GM19438 (cell line): ENCODE measurements at regions not wholly inside any gene's neighbourhood (a gene's known extent, or its start where the extent isn't known, plus 50 kb on each side); places are given as distances from the start of the nearest gene placed in this dataset.
"Not testable (repeated sequence)": the region's sequence is repeated elsewhere in the genome, so short reads cannot be mapped to it uniquely, and the experiment has no call there.

Experiments used
- ATAC-seq: cut with Tn5 transposase; IDR thresholded peaks from one replicate; pipeline ENCODE4 v1.9.1; 2021; ENCODE audit warnings: low read depth; ENCODE audit not compliant: unreplicated experiment

DNA sequence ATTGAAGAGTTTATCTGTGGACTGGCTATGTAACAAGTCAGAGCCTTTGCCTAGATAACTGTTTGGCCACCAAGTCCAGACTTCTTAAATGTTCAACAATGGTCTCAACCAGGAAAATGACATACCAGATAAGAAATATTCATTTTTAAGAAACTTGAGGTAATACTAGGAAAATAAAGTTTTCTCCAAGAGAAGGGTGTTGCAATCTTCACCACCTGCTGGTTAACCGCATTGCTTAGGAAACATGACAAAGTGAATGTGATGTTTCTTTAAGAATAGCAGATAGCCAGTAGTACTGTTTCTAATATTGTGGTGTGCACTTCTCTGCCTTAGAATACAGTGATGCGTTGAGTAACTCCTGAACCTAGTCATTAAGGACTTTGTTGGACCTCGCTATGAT, 321.5 kb upstream of the CADM2 start:
- ATAC-seq: no peak

DNA sequence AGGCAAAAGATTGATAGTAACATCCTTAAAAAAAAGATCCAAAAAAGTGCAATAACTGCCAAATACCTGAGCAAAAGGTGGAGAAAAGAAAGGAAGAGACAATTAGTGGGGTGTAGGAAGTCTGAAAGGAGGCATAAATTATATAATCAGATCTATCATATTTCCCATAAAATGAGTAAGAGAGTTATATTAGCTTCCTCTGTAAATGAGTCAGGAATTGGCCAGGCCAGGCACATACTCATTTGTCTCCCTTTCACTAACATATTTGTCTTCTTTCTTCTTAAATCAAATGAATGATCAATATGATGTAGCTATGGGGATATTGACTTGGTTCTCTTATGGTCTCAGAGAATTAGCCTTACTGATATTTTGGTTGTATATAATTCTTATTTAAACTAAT, 292.3 kb upstream of the CADM2 start:
- ATAC-seq: no peak

GRCh38 chr3:84679211-84679610, 279.6 kb upstream of the CADM2 start:
- no peak for ATAC-seq

GRCh38 chr3:84680700-84681099, 278.1 kb upstream of the CADM2 start:
- ATAC-seq: no peak

DNA sequence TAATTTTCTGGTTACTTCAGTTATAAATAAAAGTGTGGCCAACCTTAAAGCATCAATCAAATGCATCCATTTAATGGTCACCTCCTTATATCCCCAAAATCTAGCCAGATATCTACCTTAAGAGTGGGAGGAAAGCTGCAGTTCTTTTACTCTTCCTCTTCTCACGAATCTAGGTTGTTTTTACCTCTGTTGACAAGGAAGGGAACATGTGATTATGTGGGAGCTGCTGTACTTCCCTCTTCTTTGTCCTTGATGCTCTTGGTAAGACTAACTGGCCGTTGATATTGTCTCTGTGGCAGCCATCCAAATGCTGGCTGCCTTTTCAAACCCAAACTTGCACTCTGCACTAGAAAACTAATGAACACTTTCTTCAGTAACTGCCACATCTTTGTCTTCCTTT, 275.3 kb upstream of the CADM2 start:
- no peak for ATAC-seq

GRCh38 chr3:84685467-84685866, 273.3 kb upstream of the CADM2 start:
- no peak for ATAC-seq

GRCh38 chr3:84692261-84692660, 266.5 kb upstream of the CADM2 start:
- no peak for ATAC-seq

DNA sequence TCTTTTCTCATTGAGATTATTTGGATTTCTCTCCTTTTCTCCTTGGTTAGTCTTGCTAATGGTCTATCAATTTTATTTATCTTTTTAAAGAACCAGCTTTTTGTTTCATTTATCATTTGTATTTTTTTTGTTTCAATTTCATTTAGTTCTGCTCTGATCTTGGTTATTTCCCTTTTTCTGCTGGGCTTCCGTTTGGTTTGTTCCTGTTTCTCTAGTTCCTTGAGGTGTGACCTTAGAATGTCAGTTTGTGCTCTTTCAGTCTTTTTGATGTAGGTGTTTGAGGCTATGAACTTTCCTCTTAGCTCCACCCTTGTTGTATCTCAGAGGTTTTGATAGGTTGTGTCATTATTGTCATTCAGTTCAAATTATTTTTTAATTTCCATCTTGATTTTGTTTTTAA, 248.5 kb upstream of the CADM2 start:
- not testable (repeated sequence) for ATAC-seq

- ATAC-seq: no peak
These were observed 240.9 kb upstream of the CADM2 start for GRCh38 chr3:84717894-84718293.

- no peak for ATAC-seq
These were observed 233.9 kb upstream of the CADM2 start for GRCh38 chr3:84724877-84725276.

- ATAC-seq: no peak
These were observed 231.2 kb upstream of the CADM2 start for GRCh38 chr3:84727616-84728015.

DNA sequence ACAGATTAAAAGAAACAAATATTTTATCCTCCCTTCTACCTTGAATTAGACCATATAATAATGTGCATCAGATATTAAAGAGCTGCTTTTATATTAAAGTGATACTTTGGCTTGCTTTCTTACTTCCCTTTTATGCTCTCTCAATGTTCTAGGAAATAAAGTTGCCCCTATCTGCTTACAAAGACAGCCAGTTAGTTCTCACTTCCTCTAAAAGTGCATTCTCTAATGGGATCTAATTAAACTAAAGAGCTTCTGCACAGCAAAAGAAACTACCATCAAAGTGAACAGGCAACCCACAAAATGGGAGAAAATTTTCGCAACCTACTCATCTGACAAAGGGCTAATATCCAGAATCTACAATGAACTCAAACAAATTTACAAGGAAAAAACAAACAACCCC, 224.1 kb upstream of the CADM2 start:
- not testable (repeated sequence) for ATAC-seq

DNA sequence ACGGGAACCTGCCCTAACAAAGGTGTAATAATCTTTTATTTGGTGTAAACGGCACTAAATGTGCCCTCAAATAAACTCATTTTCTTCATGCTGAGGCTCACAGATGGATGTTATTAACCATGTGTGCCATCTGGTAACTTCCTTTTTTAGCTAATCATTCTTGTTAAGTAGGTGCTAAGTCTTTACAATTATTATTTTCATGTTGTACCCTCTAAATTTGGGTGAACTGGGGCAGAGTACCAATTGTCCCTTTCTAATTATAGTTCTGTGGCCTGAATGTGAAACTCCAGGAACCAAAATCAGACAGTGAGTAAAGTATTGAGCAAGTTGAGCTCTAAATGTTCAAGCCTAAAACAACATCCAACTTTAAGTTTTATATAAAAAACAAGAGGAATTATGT, 220.7 kb upstream of the CADM2 start:
- no peak for ATAC-seq

- no peak for ATAC-seq
These were observed 215.8 kb upstream of the CADM2 start for GRCh38 chr3:84742915-84743425.

DNA sequence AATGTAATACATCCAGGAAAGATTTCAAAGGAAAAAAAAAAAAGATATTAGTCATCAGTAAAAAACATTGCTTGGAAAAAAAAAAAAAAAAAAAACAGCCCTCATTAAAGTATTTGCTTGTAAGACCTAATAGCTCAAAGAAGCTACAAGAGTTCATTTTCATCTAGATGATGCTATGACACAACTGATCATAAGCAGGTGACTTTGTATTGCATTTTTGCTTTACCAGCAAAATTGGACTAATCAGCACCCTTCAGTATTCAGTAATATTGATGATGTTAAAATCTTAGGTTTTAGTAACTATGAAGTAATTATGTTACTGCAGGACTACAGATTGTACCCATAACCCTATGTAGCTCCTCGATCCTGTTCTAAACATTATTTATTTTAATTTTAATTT, 214.7 kb upstream of the CADM2 start:
- ATAC-seq: no peak

DNA sequence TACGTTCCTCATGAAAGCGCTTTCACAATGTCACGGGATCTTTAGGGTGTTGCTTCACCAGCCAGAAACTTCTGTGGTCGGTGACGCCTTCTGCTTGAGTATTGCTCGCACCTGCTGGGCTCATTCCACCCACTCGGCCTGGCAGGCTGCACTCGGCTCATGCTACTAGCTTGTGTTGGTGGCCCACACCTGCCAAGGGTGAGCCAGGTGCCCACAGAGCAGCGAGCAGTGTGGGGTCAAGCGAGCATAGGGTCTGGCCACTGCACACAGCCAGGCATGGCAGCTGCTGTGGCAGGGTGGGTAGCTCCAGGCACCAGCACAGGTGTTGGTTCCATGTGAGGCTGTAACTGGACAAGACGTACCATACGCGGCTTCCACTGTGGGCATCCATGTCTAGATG, 202.9 kb upstream of the CADM2 start:
- no peak for ATAC-seq

DNA sequence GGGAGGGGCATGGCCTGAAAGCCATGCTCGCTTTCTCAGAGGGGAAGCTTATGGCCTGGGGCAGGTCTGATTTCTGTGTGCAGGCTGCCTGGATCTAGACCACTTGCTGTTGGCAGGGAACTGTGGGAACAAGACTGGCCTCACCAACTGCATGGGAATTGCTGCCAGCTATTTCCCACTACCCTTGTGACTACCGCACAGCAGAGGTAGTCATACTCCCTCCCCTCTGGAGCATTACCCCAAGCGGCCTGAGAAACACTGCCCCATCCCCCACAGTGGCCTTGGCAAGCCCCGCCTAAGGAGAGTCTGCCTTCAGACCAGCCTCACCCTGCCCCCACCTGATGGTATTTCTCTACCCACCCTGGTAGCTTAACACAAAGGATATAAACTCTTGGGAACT, 199.4 kb upstream of the CADM2 start:
- ATAC-seq: no peak

DNA sequence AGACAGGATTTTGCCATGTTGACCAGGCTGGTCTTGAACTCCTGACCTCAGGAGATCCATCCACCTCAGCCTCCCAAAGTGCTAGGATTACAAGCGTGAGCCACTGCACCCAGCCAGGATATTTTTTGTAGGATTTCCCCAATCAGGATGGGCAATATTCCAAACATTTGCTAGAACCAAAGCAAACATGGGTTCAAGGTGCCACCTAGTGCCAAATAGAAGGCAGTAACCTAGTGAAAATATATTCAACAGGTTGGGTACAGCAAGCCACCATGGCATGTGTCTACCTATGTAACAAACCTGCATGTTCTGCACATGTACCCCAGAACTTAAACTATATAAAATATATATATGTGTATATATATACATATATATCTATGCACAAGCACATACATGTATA, 185.9 kb upstream of the CADM2 start:
- ATAC-seq: no peak

DNA sequence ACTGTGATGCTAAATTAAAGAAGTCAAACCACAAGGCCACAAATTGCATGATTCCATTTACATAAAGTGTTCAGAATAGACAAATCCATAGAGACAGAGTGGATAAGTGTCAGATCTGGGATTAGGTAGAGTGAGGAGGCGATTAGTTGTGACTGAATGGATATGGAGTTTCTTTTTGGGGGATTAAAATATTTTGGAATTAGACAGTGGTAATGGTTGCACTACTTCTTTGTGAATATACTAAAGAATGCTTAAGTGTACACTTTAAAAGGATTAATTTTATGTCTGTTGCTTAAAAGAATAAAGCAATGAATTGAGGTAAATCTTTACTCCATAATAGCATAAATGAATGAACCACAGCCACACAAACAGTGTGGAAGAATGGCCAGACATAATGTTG, 175.5 kb upstream of the CADM2 start:
- no peak for ATAC-seq

GRCh38 chr3:84789961-84790360, 168.8 kb upstream of the CADM2 start:
- no peak for ATAC-seq

- ATAC-seq: no peak
These were observed 151.8 kb upstream of the CADM2 start for GRCh38 chr3:84806958-84807357.

DNA sequence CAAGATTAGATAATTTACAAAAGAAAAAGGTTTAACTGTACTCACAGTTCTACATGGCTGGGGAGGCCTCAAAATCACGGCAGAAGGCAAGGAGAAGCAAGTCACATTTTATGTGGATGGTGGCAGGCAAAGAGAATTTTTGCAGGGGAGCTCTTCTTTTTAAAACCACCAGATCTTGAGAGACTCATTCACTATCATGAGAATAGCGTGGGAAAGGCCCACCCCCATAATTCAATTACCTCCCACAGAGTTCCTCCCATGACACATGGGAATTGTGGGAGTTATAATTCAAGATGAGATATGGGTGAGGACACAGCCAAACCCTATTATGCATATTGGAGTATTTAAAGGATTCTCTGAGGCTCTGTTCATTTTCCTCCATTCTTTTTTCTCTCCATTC, 138.7 kb upstream of the CADM2 start:
- no peak for ATAC-seq

- no peak for ATAC-seq
These were observed 137.9 kb upstream of the CADM2 start for GRCh38 chr3:84820906-84821305.
